ENCODE measurements at regions not wholly inside any gene's neighbourhood (a gene's known extent, or its start where the extent isn't known, plus 50 kb on each side); places are given as distances from the start of the nearest gene placed in this dataset.

DNA sequence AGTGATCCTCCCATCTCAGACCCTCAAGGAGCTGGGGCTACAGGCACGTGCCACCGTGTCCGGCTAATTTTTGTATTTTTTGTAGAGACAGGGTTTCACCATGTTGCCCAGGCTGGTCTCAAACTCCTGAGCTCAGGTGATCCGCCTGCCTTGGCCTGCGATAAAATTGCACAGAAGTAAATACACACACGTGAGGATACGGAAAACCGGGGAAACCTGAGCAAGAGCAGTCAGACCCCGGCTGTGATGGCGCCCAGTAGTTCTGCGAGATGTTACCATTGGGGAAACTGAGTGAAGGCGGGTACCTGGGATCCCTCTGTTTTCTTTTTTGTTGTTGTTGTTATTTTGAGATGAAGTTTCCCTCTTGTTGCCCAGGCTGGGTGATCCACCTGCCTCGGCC is 114.9 kb downstream of the C9orf50 start:
- no peak for TF ChIP-seq GATA2 (IDR thresholded peaks at IDR 0.05; ENCODE audit: low read depth, low read length)
- TF ChIP-seq GATA3 (IDR thresholded peaks at IDR 0.05; ENCODE audit: low read depth, low read length), result no peak

All from SH-SY5Y (cell line).